Epidermal melanocyte (primary cell): ENCODE measurements at regions not wholly inside any gene's neighbourhood (a gene's known extent, or its start where the extent isn't known, plus 50 kb on each side); places are given as distances from the start of the nearest gene placed in this dataset.
"Not testable (repeated sequence)": the region's sequence is repeated elsewhere in the genome, so short reads cannot be mapped to it uniquely, and the experiment has no call there.

Source experiments
- DNase-seq: peaks from one replicate; pipeline ENCODE4 v3.0.0; 2011; ENCODE audit warnings: low spot score; ENCODE audit not compliant: insufficient read length

DNA sequence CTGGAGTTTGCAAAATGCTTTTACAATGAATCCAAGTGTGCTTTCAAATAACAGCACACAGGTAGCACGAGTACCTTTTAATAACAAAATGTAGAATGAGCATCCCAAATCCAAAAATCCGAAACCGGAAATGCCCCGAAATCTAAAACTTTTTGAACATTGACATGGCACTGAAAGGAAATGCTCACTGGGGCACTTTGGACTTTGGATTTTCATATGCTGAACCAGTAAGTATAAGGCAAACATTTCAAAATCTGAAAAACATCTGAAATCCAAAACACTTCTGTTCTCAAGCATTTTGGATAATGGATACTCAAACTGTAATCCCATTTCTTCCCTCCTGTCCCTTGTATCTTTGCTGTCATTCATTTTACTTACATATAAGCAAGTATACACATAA lies 50.1 kb downstream of the GCNT4 start:
- no peak for DNase-seq

DNA sequence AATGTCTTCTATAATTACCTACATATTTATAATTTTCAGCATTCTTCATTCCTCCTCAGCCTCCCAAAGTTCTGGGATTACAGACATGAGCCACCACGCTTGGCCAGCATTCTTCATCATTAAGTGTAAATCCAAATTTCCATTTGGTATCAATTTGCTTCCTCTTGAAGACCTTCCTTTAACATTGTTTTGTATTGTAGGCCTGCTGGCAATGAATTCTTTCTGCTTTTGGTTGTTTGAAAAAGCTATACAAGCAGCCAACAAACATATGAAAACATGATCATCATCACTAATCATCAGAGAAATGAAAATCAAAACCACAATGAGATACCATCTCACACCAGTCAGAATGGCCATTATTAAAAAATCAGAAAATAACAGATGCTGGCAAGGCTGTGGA lies 56.4 kb downstream of the GCNT4 start:
- no peak for DNase-seq

- DNase-seq, result no peak
Observed at GRCh38 chr5:74994826-74995225, 57.5 kb downstream of the GCNT4 start.

GRCh38 chr5:74993743-74994142 lies 58.6 kb downstream of the GCNT4 start:
- no peak for DNase-seq

DNA sequence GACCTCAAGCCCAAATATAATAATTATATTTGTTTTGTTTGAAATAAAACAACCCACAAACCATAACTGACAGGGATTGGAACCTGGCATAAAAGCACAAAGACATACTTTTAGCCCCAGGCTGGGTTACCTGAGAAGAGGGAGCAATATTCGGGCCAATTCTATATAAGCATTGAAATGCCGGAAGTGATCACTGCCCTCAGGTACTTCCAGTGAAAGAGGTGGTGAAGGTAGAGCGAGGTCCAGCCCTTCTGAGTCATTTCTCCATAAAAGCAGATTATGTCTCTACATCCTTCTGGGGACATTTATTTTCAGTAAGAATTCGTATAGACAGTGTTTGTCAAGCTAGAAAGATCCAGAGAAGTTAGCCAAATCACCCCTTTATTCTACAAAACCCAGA lies 59.6 kb downstream of the GCNT4 start:
- no peak for DNase-seq

DNA sequence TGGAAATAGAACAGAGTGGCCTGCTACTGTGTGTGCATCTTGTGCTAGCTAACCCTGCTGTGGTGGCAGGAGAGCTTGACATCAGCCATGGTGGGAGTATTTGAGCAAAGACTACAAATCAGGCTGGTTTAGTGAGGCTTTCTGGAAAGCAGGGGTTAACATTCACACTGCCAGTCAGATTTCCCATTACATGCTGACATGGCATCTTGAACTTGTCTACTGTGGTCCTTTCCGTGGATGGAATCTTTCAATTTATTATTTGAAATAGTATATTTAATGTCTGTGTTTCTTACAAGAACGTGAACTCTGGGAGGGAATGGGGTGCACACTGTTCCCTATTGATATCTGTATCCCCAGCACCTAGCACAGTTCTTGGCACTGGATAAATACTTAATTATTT lies 60.8 kb downstream of the GCNT4 start:
- no peak for DNase-seq

DNA sequence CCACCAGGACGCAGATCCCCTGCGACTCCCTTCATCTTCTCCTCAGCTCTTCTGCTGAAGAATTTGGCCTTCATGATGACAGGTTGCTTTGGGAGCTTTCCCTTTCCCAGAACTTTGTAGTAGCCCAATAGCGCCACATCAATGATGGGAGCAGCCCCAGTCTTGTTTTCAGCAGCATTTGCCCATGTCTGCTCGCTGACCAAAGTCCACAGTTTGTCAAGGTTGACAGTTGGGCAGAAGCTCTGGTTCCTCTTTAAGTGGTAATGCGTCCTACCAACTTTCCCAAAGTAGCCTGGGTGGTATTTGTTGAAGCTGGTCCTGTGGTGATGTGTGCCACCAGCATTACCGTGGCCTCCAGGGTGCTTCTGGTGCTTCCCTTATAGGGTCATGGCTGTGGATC lies 62.2 kb downstream of the GCNT4 start:
- no peak for DNase-seq

- DNase-seq, result no peak
Observed at GRCh38 chr5:74988273-74988983, 63.9 kb downstream of the GCNT4 start.

GRCh38 chr5:74978345-74978744 lies 74.0 kb downstream of the GCNT4 start:
- no peak for DNase-seq

GRCh38 chr5:74977471-74977870 lies 74.9 kb downstream of the GCNT4 start:
- DNase-seq, result no peak

- DNase-seq, result no peak
Observed at GRCh38 chr5:74976651-74977050, 75.7 kb downstream of the GCNT4 start.

DNA sequence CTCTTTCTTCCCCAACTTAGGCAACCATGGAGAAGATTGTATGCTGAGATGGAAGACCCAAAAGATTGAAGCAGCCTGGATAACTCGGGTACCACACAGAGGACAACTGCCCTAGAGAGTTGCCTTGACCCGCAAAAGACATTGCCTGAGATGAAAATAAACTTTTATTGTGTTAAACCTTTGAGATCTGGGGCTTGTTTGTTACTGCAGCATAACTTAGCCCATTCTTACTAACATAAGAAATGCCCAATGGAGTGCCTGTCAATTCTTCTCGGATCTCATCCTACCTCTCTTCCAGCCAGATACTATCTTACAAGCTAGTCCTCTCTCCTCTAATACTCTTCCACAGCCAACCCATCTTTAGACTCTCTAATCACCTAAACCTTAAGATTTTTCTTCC lies 76.8 kb downstream of the GCNT4 start:
- DNase-seq, result no peak

GRCh38 chr5:74974451-74975091 lies 77.8 kb downstream of the GCNT4 start:
- no peak for DNase-seq

DNA sequence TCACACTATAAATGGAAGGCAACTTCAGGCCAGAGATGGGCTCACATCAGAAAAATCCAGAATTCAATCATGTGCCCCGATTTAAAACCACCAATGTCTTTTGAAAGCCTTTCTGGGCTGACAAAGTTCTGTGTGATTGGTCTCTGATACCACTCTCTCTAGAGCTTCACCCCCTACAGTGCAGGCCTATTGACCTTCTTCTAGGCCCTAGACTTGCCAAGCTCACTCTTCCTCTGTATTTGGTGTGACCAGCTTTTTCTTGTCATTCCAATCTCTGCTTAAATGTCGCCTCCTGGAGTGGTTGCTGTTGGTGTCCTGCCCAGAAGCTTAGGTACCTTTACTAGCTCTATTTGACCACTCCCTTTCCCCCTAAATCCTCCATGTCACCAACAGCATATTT lies 78.7 kb downstream of the GCNT4 start:
- no peak for DNase-seq

DNA sequence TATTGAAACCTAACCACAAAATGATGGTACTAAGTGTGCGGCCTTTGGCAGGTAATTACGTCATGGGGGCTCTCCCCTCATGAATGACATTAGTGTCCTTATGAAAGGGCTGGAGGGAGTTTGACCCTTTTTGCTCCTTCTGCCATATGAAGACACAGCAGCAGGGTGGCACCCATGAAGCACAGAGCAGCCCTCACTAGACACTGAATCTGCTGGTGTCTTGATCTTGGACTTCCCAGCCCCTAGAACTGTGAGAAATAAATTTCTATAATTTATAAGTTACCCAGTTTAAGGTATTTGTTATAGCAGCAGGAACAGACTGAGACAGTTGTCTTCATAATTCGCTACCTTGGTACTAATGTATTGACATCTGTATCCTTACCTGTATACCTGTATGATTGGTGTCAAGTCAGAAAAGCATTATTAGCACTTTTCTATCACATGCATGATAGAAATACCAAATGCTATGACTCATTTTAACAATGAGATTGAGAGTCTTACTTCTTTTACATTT lies 80.4 kb downstream of the GCNT4 start:
- no peak for DNase-seq

GRCh38 chr5:74970891-74971290 lies 81.5 kb downstream of the GCNT4 start:
- not testable (repeated sequence) for DNase-seq

- no peak for DNase-seq
Observed at GRCh38 chr5:74969726-74970125, 82.6 kb downstream of the GCNT4 start.

GRCh38 chr5:74966141-74967026 lies 86.0 kb downstream of the GCNT4 start:
- no peak for DNase-seq

- DNase-seq, result no peak
Observed at GRCh38 chr5:74963407-74963806, 89.0 kb downstream of the GCNT4 start.

- DNase-seq, result no peak
Observed at GRCh38 chr5:74957906-74958305, 91.7 kb upstream of the FAM169A start.

DNA sequence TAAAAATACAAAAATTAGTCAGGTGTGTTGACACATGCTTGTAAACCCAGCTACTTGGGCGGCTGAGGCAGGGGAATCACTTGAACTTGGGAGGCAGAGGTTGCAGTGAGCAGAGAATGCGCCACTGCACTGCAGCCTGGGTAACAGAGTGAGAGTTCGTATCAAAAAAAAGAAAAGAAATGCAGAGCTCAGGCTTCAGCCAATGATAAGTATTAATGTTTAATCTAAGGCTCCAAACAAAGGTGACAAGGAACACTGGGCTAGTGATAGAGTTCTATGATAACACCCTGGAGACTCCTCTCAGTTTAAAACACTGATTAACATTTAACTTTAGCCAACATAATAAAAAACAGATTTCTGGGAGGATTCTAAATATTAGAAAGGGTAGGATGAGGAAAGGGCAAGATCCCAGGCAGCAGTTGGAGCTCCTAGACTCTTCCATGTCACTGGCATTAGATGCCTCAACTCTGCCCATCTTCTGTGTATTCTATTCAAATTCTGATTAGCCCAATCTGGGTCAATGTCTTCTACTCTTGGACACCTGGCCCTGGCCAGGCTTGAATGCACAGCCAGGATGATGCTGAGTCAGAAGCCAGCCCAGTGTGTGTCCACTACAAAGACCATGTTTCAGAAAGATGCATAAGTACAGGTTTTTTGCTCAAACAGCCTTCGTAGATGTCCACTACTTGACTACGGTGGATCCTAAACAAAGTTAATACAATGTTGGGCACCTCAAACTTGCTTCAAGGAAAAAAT lies 91.0 kb upstream of the FAM169A start:
- DNase-seq, result no peak
